HG02943 (cell line): ENCODE measurements at regions not wholly inside any gene's neighbourhood (a gene's known extent, or its start where the extent isn't known, plus 50 kb on each side); places are given as distances from the start of the nearest gene placed in this dataset.
"Not testable (repeated sequence)": the region's sequence is repeated elsewhere in the genome, so short reads cannot be mapped to it uniquely, and the experiment has no call there.

Experiments used
- ATAC-seq: cut with Tn5 transposase; IDR thresholded peaks from one replicate; pipeline ENCODE4 v1.9.1; 2021; ENCODE audit warnings: mild to moderate bottlenecking, low read depth, moderate library complexity; ENCODE audit not compliant: unreplicated experiment

DNA sequence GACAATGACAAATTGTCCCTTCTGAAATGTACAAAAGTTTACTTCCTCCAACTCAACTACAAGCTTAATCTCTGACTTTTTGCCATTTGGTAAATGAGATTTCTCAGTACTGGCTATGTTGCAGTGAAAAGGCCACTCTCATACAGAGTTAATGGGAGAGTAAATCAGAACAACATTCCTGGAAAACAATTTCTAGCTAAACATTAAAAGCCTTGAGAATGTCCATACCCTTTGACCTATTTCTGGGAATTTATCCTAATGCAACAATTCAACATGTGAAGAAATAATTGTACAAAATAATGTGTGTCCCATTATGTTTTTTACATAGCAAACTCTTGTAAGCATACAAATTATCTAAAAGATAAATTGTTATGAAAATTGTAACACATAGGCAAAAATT lies 56.3 kb upstream of the SPEF2 start:
- ATAC-seq: no peak

GRCh38 chr5:35557748-35558147 lies 59.9 kb upstream of the SPEF2 start:
- ATAC-seq: no peak

DNA sequence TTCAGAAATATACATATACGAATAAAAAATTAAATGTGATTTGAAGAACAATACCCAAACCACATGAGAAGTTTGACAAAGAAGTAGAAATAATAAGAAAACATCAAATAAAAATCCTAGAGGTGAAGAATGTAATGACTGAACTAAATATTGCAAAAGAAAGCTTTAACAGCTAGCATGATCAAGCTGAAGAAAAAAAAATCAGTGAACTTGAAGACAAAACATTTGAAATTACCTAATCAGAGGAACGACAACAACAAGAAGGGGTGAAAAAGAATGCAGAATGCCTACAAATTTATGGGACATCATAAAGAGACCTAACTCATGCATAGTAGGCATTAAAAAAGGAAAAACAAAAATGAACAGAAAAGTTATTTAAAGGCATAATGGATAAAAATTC lies 60.5 kb upstream of the SPEF2 start:
- ATAC-seq: no peak

DNA sequence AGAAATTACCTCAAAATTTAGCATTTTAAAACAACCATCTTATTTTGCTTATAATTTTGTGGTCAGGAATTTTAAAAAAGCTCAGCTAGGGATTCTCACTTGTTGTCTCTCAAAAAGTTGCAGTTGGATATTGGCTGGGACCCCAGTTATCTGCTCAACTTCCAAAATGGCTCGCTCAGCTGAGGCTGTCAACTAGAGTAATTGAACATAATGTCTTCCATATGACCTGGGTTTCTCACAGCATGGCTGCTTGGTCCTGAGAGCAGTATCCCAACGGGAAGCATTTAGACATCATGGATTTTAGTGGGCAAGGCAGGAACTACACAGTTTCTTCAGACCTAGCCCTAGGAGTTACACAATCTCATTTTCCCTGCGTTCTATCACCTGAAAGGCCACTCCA lies 63.6 kb upstream of the SPEF2 start:
- no peak for ATAC-seq

DNA sequence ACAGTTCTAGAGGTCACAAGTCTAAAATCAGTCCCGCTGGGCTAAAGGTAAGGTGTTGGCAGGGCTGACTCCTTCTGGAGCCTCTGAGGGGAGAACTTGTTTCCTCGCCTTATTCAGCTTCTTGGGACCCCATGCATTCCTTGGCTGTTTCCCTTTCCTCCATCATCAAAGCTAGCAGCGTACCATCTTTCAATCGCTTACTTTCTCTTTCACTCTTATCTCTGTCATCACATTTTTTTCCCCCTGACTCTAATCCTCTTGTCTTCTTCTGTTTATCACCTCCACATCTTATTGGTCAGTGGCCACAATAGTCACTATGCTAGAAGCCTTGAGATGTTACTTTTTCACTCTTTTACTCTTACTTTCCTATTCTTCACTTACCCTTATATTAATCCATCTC lies 72.5 kb upstream of the SPEF2 start:
- no peak for ATAC-seq

- no peak for ATAC-seq
Measured at GRCh38 chr5:35543408-35543807, 74.3 kb upstream of the SPEF2 start.

- ATAC-seq: no peak
Measured at GRCh38 chr5:35540002-35540401, 77.7 kb upstream of the SPEF2 start.

GRCh38 chr5:35538198-35538931 lies 79.3 kb upstream of the SPEF2 start:
- no peak for ATAC-seq

GRCh38 chr5:35533156-35533555 lies 84.5 kb upstream of the SPEF2 start:
- ATAC-seq: no peak

GRCh38 chr5:35531553-35531952 lies 86.1 kb upstream of the SPEF2 start:
- not testable (repeated sequence) for ATAC-seq

DNA sequence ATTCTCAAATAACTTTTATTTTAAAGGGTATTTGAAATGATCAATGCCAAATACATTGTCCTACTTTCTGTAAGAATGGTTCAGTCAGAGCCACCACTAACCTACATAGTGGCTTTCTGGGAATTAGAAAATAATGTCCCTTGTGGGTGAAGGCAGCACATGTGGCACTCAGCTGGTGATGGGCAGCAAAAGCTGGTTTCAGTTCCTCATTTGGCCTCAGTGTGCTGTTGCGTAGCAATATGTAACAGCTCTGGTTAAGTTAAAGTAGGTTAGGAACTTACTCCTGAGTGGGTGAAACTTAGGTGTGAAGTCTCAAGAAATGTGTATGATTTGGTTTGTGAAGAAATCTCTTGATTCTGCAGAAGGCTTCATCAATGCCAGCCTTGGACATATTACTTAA lies 99.6 kb upstream of the SPEF2 start:
- ATAC-seq: peak; percentile 100

GRCh38 chr5:35516271-35516670 lies 101.4 kb upstream of the SPEF2 start:
- ATAC-seq: no peak

DNA sequence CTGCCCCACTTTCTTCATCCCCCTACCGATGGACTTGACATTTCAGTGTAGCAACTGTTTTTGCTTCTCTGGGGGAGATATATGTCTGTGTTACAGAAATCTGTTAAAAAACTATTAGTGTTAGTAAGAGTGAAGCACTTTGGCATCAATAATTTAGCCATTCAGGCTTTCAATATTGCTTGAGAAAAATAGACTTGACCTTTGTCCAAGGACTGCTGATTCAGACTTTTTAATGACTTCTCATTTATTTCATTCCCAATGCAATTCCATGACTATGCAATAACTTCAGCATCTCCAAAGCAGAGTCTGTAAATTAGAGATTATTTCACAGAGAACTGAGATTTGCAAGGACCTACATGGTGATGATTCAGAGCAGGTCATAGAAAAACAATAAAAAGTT lies 104.1 kb upstream of the SPEF2 start:
- no peak for ATAC-seq

DNA sequence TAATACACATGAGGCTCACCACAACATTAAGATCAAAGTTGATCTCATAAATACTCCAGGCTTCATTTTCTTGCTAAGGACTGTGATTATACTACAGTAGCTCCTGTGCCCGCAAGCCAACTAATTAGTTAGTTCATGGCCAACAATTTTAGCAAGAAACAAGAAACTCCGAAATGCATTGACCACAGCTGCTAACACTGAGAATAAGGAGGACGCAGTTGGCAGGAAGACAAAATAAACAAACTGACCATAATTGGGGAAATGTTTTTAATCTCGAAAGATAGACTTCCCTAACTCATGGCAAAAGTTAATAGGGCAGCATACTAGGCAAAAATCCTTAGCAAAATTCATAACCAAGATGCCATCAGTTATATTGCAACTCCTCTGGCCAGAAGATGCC lies 115.5 kb upstream of the SPEF2 start:
- ATAC-seq: no peak

DNA sequence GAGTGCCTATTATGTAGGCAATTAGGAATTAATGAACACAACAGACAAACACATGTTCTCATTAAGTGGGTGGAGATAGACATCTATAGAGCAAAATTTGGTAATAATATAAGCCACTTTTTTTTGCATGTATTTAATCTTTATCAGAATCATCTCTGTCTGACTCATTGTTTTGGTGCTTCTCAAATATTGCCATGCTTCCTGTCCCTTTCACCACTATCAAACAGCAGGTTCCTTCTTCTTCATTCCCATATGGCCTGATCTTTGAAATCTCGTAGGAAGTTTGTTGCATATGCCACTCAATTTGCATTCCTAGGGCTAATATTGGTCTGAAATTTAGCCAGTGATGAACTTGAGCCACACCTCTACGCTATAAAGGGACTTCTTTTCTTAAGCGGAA lies 128.9 kb upstream of the SPEF2 start:
- ATAC-seq: no peak

DNA sequence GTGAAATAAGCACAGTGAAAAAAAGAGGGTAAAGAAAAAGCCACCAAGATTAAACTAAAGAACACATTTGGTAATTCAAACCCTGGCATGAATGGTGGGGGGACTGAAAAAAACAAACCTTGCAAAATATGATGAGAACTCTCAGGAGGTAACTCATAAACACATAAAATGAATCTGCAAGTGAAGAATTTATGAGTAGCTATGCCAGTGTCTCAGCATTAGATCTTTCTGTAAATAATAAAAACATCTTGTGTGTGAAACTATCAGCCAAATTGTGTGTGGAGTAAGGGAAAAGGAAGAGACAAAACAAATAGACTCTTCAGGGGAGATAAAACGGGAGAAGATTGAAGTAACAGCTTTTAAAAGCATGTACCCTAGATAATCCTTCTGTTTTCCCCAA lies 129.6 kb upstream of the SPEF2 start:
- no peak for ATAC-seq

- no peak for ATAC-seq
Measured at GRCh38 chr5:35487233-35488025, 130.2 kb upstream of the SPEF2 start.

GRCh38 chr5:35485487-35485886 lies 132.2 kb upstream of the SPEF2 start:
- no peak for ATAC-seq

DNA sequence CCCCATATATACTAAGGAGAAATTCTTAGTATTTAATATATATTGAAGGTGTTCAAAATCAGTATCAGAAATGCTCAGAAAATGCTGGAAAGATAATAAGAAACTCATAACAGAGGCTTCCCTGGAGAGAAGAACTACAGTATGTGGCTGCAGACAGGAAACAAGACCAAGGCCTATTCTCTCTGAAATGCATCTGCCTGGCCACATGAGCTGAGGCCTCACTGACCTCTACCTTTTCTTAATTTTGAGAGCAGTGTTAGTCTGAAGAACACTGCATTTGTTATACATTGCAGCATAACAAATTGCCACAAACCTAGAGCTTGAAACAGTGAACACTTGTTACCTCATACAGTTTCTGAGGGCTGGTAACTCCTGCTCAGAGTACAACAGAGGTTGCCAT lies 133.4 kb upstream of the SPEF2 start:
- peak; percentile 54 for ATAC-seq

- ATAC-seq: no peak
Measured at GRCh38 chr5:35483780-35484179, 133.9 kb upstream of the SPEF2 start.

GRCh38 chr5:35483191-35483590 lies 134.5 kb upstream of the SPEF2 start:
- ATAC-seq: no peak

- no peak for ATAC-seq
Measured at GRCh38 chr5:35482167-35482755, 135.4 kb upstream of the SPEF2 start.
